ENCODE measurements at regions not wholly inside any gene's neighbourhood (a gene's known extent, or its start where the extent isn't known, plus 50 kb on each side); places are given as distances from the start of the nearest gene placed in this dataset.

- Histone ChIP-seq H2BK120ac (ENCODE audit: low read depth, low read length, poor library complexity, severe bottlenecking) (no peak overlapping the region), H3K4me2 (ENCODE audit: insufficient read depth, insufficient read length, low read length) (no peak overlapping the region), H3K27ac (ENCODE audit: insufficient read length, low read depth, low read length) (no peak overlapping the region), H3K14ac (ENCODE audit: insufficient read depth, low read length) (no peak overlapping the region), H3T11ph (ENCODE audit: low read length) (no peak overlapping the region), H3K4ac (ENCODE audit: low read depth, low read length) (no peak overlapping the region), H3K23ac (ENCODE audit: insufficient read length, low read depth, low read length) (no peak overlapping the region), H2BK12ac (ENCODE audit: insufficient read length, low read depth, low read length) (no peak overlapping the region), H3K27me3 (ENCODE audit: insufficient read depth, low read length) (no peaks in the 10 kb centered on the region), H2BK20ac (ENCODE audit: low read depth, low read length, poor library complexity, severe bottlenecking) (no peak overlapping the region), H3K79me2 (ENCODE audit: insufficient read depth, low read length) (no peaks in the 10 kb centered on the region), H3K56ac (ENCODE audit: insufficient read length, low read depth, low read length) (no peak overlapping the region), H2BK5ac (ENCODE audit: insufficient read length, low read length) (no peak overlapping the region), H3K18ac (ENCODE audit: insufficient read length, low read depth, low read length) (no peak overlapping the region), H3K4me1 (ENCODE audit: insufficient read depth, low read length) (no peaks in the 10 kb centered on the region), H4K20me1 (ENCODE audit: control insufficient read depth, insufficient read depth, insufficient read length) (no peaks in the 10 kb centered on the region), H4K5ac (ENCODE audit: insufficient read length, low read depth, low read length) (no peak overlapping the region), H2AK5ac (ENCODE audit: insufficient read length, low read length) (no peak overlapping the region), H4K8ac (replicated peaks; ENCODE audit: insufficient read length, low read depth, low read length) (no peak overlapping the region), H4K91ac (ENCODE audit: insufficient read length, low read depth, low read length) (no peak overlapping the region), H3K23me2 (ENCODE audit: insufficient read length, low read depth, low read length, poor library complexity, severe bottlenecking) (no peaks in the 10 kb centered on the region), H3K9me3 (ENCODE audit: control insufficient read depth, low read depth, low read length) (no peaks in the 10 kb centered on the region), H3K79me1 (ENCODE audit: insufficient read depth, low read depth, low read length, poor library complexity, severe bottlenecking) (no peaks in the 10 kb centered on the region), H2BK15ac (ENCODE audit: low read depth, low read length) (no peak overlapping the region), H2AFZ (ENCODE audit: low read length) (no peak overlapping the region), H3K9ac (ENCODE audit: extremely low read depth, insufficient read length, low read length) (no peak overlapping the region)
- TF ChIP-seq, protein P1, sequence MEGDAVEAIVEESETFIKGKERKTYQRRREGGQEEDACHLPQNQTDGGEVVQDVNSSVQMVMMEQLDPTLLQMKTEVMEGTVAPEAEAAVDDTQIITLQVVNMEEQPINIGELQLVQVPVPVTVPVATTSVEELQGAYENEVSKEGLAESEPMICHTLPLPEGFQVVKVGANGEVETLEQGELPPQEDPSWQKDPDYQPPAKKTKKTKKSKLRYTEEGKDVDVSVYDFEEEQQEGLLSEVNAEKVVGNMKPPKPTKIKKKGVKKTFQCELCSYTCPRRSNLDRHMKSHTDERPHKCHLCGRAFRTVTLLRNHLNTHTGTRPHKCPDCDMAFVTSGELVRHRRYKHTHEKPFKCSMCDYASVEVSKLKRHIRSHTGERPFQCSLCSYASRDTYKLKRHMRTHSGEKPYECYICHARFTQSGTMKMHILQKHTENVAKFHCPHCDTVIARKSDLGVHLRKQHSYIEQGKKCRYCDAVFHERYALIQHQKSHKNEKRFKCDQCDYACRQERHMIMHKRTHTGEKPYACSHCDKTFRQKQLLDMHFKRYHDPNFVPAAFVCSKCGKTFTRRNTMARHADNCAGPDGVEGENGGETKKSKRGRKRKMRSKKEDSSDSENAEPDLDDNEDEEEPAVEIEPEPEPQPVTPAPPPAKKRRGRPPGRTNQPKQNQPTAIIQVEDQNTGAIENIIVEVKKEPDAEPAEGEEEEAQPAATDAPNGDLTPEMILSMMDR (conservative IDR thresholded peaks at IDR 0.05): no peak
- Mint-ChIP-seq H3K4me1 (no peaks in the 10 kb centered on the region), H3K4me3 (no peak overlapping the region), H3K9me3 (peaks cover 3 to 12% of the 10 kb centered on the region in 2 experiments; a peak in 3 of 5 replicates), H3K27me3 (ENCODE audit: low read depth) (no peaks in the 10 kb centered on the region), H3K27ac (no peak overlapping the region), H3K36me3 (ENCODE audit: insufficient read depth in 1 of 3, low read depth in 3 of 3) (peaks cover 1 to 3% (median 3%) of the 10 kb centered on the region in 3 experiments; a peak in 4 of 7 replicates)
- DNase-seq: no peak
- WGBS (ENCODE audit: extremely low coverage, insufficient read length, low lambda C conversion rate): no CpG with 5 or more reads among the region's 3 CpGs
These were observed 419.7 kb downstream of the CHSY3 start for GRCh38 chr5:130323804-130324454.
